GM12878 (cell line): ENCODE measurements at regions not wholly inside any gene's neighbourhood (a gene's known extent, or its start where the extent isn't known, plus 50 kb on each side); places are given as distances from the start of the nearest gene placed in this dataset.

ENCODE experiments used
- ATAC-seq: fragments of 200-7000 bp; cut with Tn5 transposase; 3 replicates; pipeline ENCODE4 v1.9.1; 2020; ENCODE audit warnings: mild to moderate bottlenecking, moderate library complexity
- BruUV-seq: library from RNA; stranded (reverse); fragments of 400-500 nt; replicated peaks from 2 replicates; lab custom pipeline; 2021; lab: Mats Ljungman, UMichigan
- CTCF ChIA-PET: fragments of 300-600 bp; sonication (Branson Sonifier 250); formaldehyde crosslinking; extraction: SDS; loops from one replicate; lab custom pipeline; 2021; ENCODE audit warnings: inconsistent platforms; lab: Yijun Ruan, JAX
- POLR2A ChIA-PET: fragments of 350-600 bp; formaldehyde crosslinking; extraction: SDS; loops from one replicate; lab custom pipeline; 2021; ENCODE audit warnings: inconsistent platforms; lab: Charles Lee
- RAD21 ChIA-PET: fragments of 300-600 bp; sonication (Branson Sonifier 250); formaldehyde crosslinking; loops from one replicate; lab custom pipeline; 2023; ENCODE audit warnings: antibody characterized with exemption; ENCODE audit not compliant: unreplicated experiment; lab: Charles Lee
- SMC1A ChIA-PET: fragments of 300-600 bp; sonication (Branson Sonifier 250); formaldehyde crosslinking; loops from one replicate; lab custom pipeline; 2023; ENCODE audit not compliant: unreplicated experiment, uncharacterized antibody; lab: Charles Lee
- DNase-seq: peaks from one replicate; pipeline ENCODE4 v3.0.0-alpha.2; 2011; ENCODE audit warnings: low read depth, low spot score
- FAIRE-seq: peaks from 3 replicates; lab custom pipeline; 2011; peaks lifted over from hg19 to GRCh38; lab: Jason Lieb, UNC
- H2AFZ ChIP-seq: 2 replicates; pipeline ENCODE4 v1.6.0; 2011; ENCODE audit warnings: low read depth, low read length, control low read depth; ENCODE audit not compliant: control insufficient read depth
- H3K27ac ChIP-seq: 2 replicates; pipeline ENCODE4 v1.5.1; 2011; ENCODE audit warnings: control low read depth; ENCODE audit not compliant: control insufficient read depth, insufficient read depth
- H3K27me3 ChIP-seq, 2 experiments: replicated peaks in 1 of 2; 2 replicates each; pipeline versions ENCODE4 v1.6.0 to v1.6.1; 2011; ENCODE audit warnings: low read length in 1 of 2; ENCODE audit not compliant: control insufficient read depth in 2 of 2, insufficient read depth in 2 of 2
- H3K36me3 ChIP-seq, 2 experiments: 2 replicates each; pipeline ENCODE4 v1.5.1; 2011; ENCODE audit warnings: low read length in 1 of 2; ENCODE audit not compliant: control insufficient read depth in 2 of 2, insufficient read depth in 2 of 2
- H3K4me1 ChIP-seq: 2 replicates; pipeline ENCODE4 v1.6.1; 2011; ENCODE audit warnings: mild to moderate bottlenecking, low read length, moderate library complexity, mixed read lengths; ENCODE audit not compliant: control insufficient read depth, insufficient read depth
- H3K4me2 ChIP-seq: 2 replicates; pipeline ENCODE4 v1.6.0; 2011; ENCODE audit warnings: control low read depth; ENCODE audit not compliant: control insufficient read depth, insufficient read depth
- H3K4me3 ChIP-seq: fragments of 200-600 bp; sonication (generic); 2 replicates; pipeline ENCODE4 v1.5.1; 2016
- H3K79me2 ChIP-seq: 2 replicates; pipeline ENCODE4 v1.6.0; 2011; ENCODE audit warnings: low read length; ENCODE audit not compliant: control insufficient read depth, insufficient read depth
- H3K9ac ChIP-seq: 2 replicates; pipeline ENCODE4 v1.8.0; 2011; ENCODE audit warnings: low read length, control low read depth, mixed read lengths; ENCODE audit not compliant: control insufficient read depth, insufficient read depth
- H3K9me3 ChIP-seq: replicated peaks from 3 replicates; pipeline ENCODE4 v1.5.1; 2011; ENCODE audit warnings: mild to moderate bottlenecking, low read length; ENCODE audit not compliant: control insufficient read depth, insufficient read depth
- H4K20me1 ChIP-seq: 2 replicates; pipeline ENCODE4 v1.6.0; 2011; ENCODE audit not compliant: control insufficient read depth, insufficient read depth
- BCL11A ChIP-seq: IDR thresholded peaks from 2 replicates; pipeline ENCODE4 v1.6.1; 2011; ENCODE audit warnings: low read depth, low read length
- IRF4 ChIP-seq: IDR thresholded peaks from 2 replicates; pipeline ENCODE4 v1.6.1; 2011; ENCODE audit warnings: low read depth, low read length
- JUNB ChIP-seq: IDR thresholded peaks from 2 replicates; pipeline ENCODE4 v1.6.1; 2016; ENCODE audit warnings: antibody characterized with exemption, mild to moderate bottlenecking
- NFIC ChIP-seq: IDR thresholded peaks from 2 replicates; pipeline ENCODE4 v1.6.1; 2012; ENCODE audit warnings: low read depth, mild to moderate bottlenecking, inconsistent platforms, low read length, moderate library complexity
- NFYA ChIP-seq: IDR thresholded peaks from 2 replicates; pipeline ENCODE4 v1.6.1; 2011; ENCODE audit warnings: low read depth, mild to moderate bottlenecking, low read length, improper control_type of control experiment, borderline replicate concordance
- RUNX3 ChIP-seq: IDR thresholded peaks from 2 replicates; pipeline ENCODE4 v1.6.1; 2012; ENCODE audit warnings: low read length, inconsistent platforms
- SKIL ChIP-seq: fragments of 450-650 bp; IDR thresholded peaks from 2 replicates; pipeline ENCODE4 v1.6.1; 2017; ENCODE audit warnings: mild to moderate bottlenecking, low read depth, inconsistent platforms; ENCODE audit not compliant: poor library complexity, severe bottlenecking
- SMAD5 ChIP-seq: IDR thresholded peaks from 2 replicates; pipeline ENCODE4 v1.6.1; 2016; ENCODE audit warnings: antibody characterized with exemption, low read depth
- STAT1 ChIP-seq: fragments of 450-650 bp; conservative IDR thresholded peaks from 2 replicates; pipeline ENCODE4 v1.6.1; 2014; ENCODE audit warnings: antibody characterized with exemption, mild to moderate bottlenecking
- WRNIP1 ChIP-seq: IDR thresholded peaks from 2 replicates; pipeline ENCODE4 v1.6.1; 2011; ENCODE audit warnings: low read depth, low read length, improper control_type of control experiment, borderline replicate concordance
- ZBTB4 ChIP-seq: fragments of 450-650 bp; formaldehyde crosslinking; IDR thresholded peaks from 2 replicates; pipeline ENCODE4 v1.4.0; 2022; ENCODE audit warnings: mild to moderate bottlenecking, moderate library complexity
- ZBTB40 ChIP-seq: fragments of 450-650 bp; IDR thresholded peaks from 2 replicates; pipeline ENCODE4 v1.6.1; 2016; ENCODE audit warnings: mild to moderate bottlenecking, moderate library complexity, borderline replicate concordance
- ZNF384 ChIP-seq: IDR thresholded peaks from 2 replicates; pipeline ENCODE4 v1.6.1; 2012; ENCODE audit warnings: low read depth, mild to moderate bottlenecking, low read length, improper control_type of control experiment, borderline replicate concordance
- WGBS: methylation state at CpG from one replicate; pipeline ENCODE4 v1.1.6; 2016; ENCODE audit warnings: low lambda C conversion rate; ENCODE audit not compliant: insufficient replicate concordance, insufficient coverage; ENCODE audit errors: missing lambda C conversion rate; 5-methylcytosine and 5-hydroxymethylcytosine counted together
- in situ Hi-C: fragments of 300-500 bp; cut with MboI; formaldehyde crosslinking; loops from 9 replicates; pipeline ENCODE4 v1.14.3; 2018; ENCODE audit warnings: mixed read lengths
- intact Hi-C: fragments of 100-400 bp; cut with micrococcal nuclease; formaldehyde crosslinking; loops from one replicate; pipeline ENCODE4 v1.14.2; 2022; ENCODE audit not compliant: unreplicated experiment
- TF ChIP-seq, protein P1 (sequence below): fragments of 450-650 bp; IDR thresholded peaks from 2 replicates; pipeline ENCODE4 v1.6.1; 2014; ENCODE audit warnings: mild to moderate bottlenecking

DNA sequence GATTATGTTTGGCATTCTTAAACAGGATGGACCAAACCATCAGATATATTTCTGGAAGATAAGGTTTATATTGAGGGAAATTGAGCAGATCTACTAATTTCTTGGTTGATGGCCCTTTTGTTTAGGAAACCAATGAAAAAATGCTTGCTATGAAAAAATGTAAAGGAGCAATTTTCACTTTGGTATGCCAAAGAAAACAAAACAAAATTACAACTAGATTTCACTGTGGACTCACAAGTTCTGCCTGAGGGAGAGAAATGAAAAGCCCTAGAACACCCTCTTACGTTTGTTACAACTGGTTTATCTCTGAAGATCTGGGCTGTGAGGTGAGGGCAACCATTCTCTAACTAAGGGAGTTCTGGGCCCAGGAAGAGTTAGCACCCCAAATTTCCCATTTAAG is 122.5 kb upstream of the IL15 start:
- BruUV-seq = no TSS peak
- TF ChIP-seq ZBTB4 (CRISPR knock-in tag) (no peak), WRNIP1 (no peak), NFYA (no peak), SKIL (no peak), BCL11A (no peak), STAT1 (no peak), NFIC (no peak), ZBTB40 (no peak), IRF4 (no peak), RUNX3 (no peak), JUNB (no peak), ZNF384 (no peak), SMAD5 (no peak)
- TF ChIP-seq, protein P1, sequence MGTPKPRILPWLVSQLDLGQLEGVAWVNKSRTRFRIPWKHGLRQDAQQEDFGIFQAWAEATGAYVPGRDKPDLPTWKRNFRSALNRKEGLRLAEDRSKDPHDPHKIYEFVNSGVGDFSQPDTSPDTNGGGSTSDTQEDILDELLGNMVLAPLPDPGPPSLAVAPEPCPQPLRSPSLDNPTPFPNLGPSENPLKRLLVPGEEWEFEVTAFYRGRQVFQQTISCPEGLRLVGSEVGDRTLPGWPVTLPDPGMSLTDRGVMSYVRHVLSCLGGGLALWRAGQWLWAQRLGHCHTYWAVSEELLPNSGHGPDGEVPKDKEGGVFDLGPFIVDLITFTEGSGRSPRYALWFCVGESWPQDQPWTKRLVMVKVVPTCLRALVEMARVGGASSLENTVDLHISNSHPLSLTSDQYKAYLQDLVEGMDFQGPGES = no peak

More for the DNA sequence above, 122.5 kb upstream of the IL15 start:
- Histone ChIP-seq H3K9me3 (no peaks in the 10 kb centered on the region), H3K27ac (no peak overlapping the region), H3K36me3 (no peaks in the 10 kb centered on the region), H4K20me1 (no peaks in the 10 kb centered on the region), H3K79me2 (no peaks in the 10 kb centered on the region), H3K27me3 (no peaks in the 10 kb centered on the region), H3K9ac (no peak overlapping the region), H2AFZ (no peak overlapping the region), H3K4me1 (no peaks in the 10 kb centered on the region), H3K4me2 (no peak overlapping the region), H3K4me3 (no peak overlapping the region)
- intact Hi-C loops (no loop called here), in situ Hi-C loops (no loop called here)
- SMC1A ChIA-PET = no interaction called here
- CTCF ChIA-PET = no interaction called here
- DNase-seq (no peak), ATAC-seq (no peak), FAIRE-seq (no peak)
- POLR2A ChIA-PET = no interaction called here
- RAD21 ChIA-PET = no interaction called here
- 5% methylated on average over 1 of the region's 1 CpG for WGBS
